DND-41 (cell line): ENCODE measurements at regions not wholly inside any gene's neighbourhood (a gene's known extent, or its start where the extent isn't known, plus 50 kb on each side); places are given as distances from the start of the nearest gene placed in this dataset.

Experiments used
- CTCF ChIP-seq: IDR thresholded peaks from 2 replicates; pipeline ENCODE4 v1.5.1; 2012; ENCODE audit warnings: borderline replicate concordance, low read length, moderate library complexity, mild to moderate bottlenecking; ENCODE audit not compliant: poor library complexity, severe bottlenecking; ENCODE audit errors: extremely low read depth
- EZH2 ChIP-seq: IDR thresholded peaks from 3 replicates; pipeline ENCODE4 v1.6.1; 2012; ENCODE audit warnings: borderline replicate concordance, low read depth, mild to moderate bottlenecking, moderate library complexity, low read length, inconsistent platforms; ENCODE audit not compliant: severe bottlenecking

- TF ChIP-seq CTCF (no peak), EZH2 (no peak)
Observed at GRCh38 chr15:47602121-47602520, 115.2 kb upstream of the SEMA6D start.
